ENCODE measurements at regions not wholly inside any gene's neighbourhood (a gene's known extent, or its start where the extent isn't known, plus 50 kb on each side); places are given as distances from the start of the nearest gene placed in this dataset.

GRCh38 chr16:86203557-86204275 is 304.8 kb downstream of the IRF8 start:
- FAIRE-seq (no peak), DNase-seq (ENCODE audit: insufficient read length, low spot score) (no peak)
- TF ChIP-seq CTCF (IDR thresholded peaks at IDR 0.05; ENCODE audit: insufficient read depth, missing control alignments), result no peak

- DNase-seq (ENCODE audit: insufficient read length, low spot score), result no peak
- no peak for TF ChIP-seq CTCF (IDR thresholded peaks at IDR 0.05; ENCODE audit: insufficient read depth, missing control alignments)
- FAIRE-seq, result no peak
Observed at GRCh38 chr16:86205521-86206245, 304.6 kb upstream of the FOXF1 start.

- FAIRE-seq, result no peak
- no peak for TF ChIP-seq CTCF (IDR thresholded peaks at IDR 0.05; ENCODE audit: insufficient read depth, missing control alignments)
- no peak for DNase-seq (ENCODE audit: insufficient read length, low spot score)
Observed at GRCh38 chr16:86207350-86207749, 303.0 kb upstream of the FOXF1 start.

GRCh38 chr16:86209202-86209601 is 301.1 kb upstream of the FOXF1 start:
- TF ChIP-seq CTCF (IDR thresholded peaks at IDR 0.05; ENCODE audit: insufficient read depth, missing control alignments), result no peak
- no peak for DNase-seq (ENCODE audit: insufficient read length, low spot score)
- no peak for FAIRE-seq

- no peak for TF ChIP-seq CTCF (IDR thresholded peaks at IDR 0.05; ENCODE audit: insufficient read depth, missing control alignments)
- DNase-seq (ENCODE audit: insufficient read length, low spot score) (no peak), FAIRE-seq (no peak)
Observed at GRCh38 chr16:86210403-86211193, 299.7 kb upstream of the FOXF1 start.

- FAIRE-seq, result no peak
- no peak for TF ChIP-seq CTCF (IDR thresholded peaks at IDR 0.05; ENCODE audit: insufficient read depth, missing control alignments)
Observed at GRCh38 chr16:86211265-86211664, 299.1 kb upstream of the FOXF1 start.

More at GRCh38 chr16:86211265-86211664, 299.1 kb upstream of the FOXF1 start:
- no peak for DNase-seq (ENCODE audit: insufficient read length, low spot score)
